A549 (cell line): ENCODE measurements at regions not wholly inside any gene's neighbourhood (a gene's known extent, or its start where the extent isn't known, plus 50 kb on each side); places are given as distances from the start of the nearest gene placed in this dataset.

Experiments
- ATAC-seq, 2 experiments: fragments of 200-7000 bp in 1 of 2; fragments of >200 bp in 1 of 2; cut with Nextera tagmentation in 1 of 2; cut with Tn5 transposase in 1 of 2; 3 replicates each; pipeline versions ENCODE4 v1.8.0 to v1.9.1; 2018 to 2020; ENCODE audit warnings: mild to moderate bottlenecking in 1 of 2, moderate library complexity in 1 of 2
- CTCF ChIA-PET: fragments of 300-600 bp; sonication (Branson Sonifier 250); formaldehyde crosslinking; extraction: SDS; loops from one replicate; lab custom pipeline; 2021; ENCODE audit warnings: antibody characterized with exemption, inconsistent platforms; lab: Yijun Ruan, JAX
- POLR2A ChIA-PET: fragments of 350-600 bp; formaldehyde crosslinking; extraction: SDS; loops from one replicate; lab custom pipeline; 2021; ENCODE audit warnings: antibody characterized with exemption, inconsistent platforms; lab: Yijun Ruan, JAX
- DNase-seq, 2 experiments: peaks; one replicate each; pipeline versions ENCODE4 v3.0.0 to v3.0.0-alpha.2; 2011 to 2016; ENCODE audit warnings: low read depth in 1 of 2, low spot score in 1 of 2
- FAIRE-seq: peaks from 2 replicates; lab custom pipeline; 2011; peaks lifted over from hg19 to GRCh38; lab: Jason Lieb, UNC
- H3K27ac ChIP-seq, 2 experiments: fragments of >200 bp; sonication (Bioruptor Twin); formaldehyde crosslinking; 3 replicates each; pipeline ENCODE4 v1.5.1; 2016 to 2017
- H3K4me1 ChIP-seq: fragments of >200 bp; sonication (Bioruptor Twin); formaldehyde crosslinking; 3 replicates; pipeline ENCODE4 v1.6.1; 2016
- H3K4me2 ChIP-seq: fragments of >200 bp; sonication (Bioruptor Twin); formaldehyde crosslinking; 3 replicates; pipeline ENCODE4 v1.6.1; 2016
- H3K4me3 ChIP-seq: fragments of >200 bp; sonication (Bioruptor Twin); formaldehyde crosslinking; 3 replicates; pipeline ENCODE4 v1.5.1; 2016
- H3K9me3 ChIP-seq: fragments of >200 bp; sonication (Bioruptor Twin); formaldehyde crosslinking; 3 replicates; pipeline ENCODE4 v1.6.1; 2016
- BHLHE40 ChIP-seq: IDR thresholded peaks from 2 replicates; pipeline ENCODE4 v1.6.1; 2012; ENCODE audit warnings: low read depth, low read length, inconsistent platforms
- CBX2 ChIP-seq: fragments of 200-600 bp; sonication (generic); IDR thresholded peaks from 2 replicates; pipeline ENCODE4 v1.6.1; 2016; ENCODE audit warnings: low read depth, mild to moderate bottlenecking, borderline replicate concordance
- CEBPB ChIP-seq, 2 experiments: fragments of >200 bp in 1 of 2; sonication (Bioruptor Twin) in 1 of 2; formaldehyde crosslinking in 1 of 2; IDR thresholded peaks; 2 replicates each; pipeline ENCODE4 v1.6.1; 2012 to 2016
- CHD2 ChIP-seq: fragments of 150-350 bp; IDR thresholded peaks from 2 replicates; pipeline ENCODE4 v1.6.1; 2014; ENCODE audit warnings: low read length; ENCODE audit not compliant: partially characterized antibody
- CHD4 ChIP-seq: fragments of 200-600 bp; sonication (generic); IDR thresholded peaks from 2 replicates; pipeline ENCODE4 v1.6.1; 2016; ENCODE audit warnings: antibody characterized with exemption, mild to moderate bottlenecking, borderline replicate concordance
- ESRRA ChIP-seq: fragments of 150-350 bp; IDR thresholded peaks from 2 replicates; pipeline ENCODE4 v1.6.1; 2014; ENCODE audit warnings: mild to moderate bottlenecking, low read length, borderline replicate concordance
- FOSL2 ChIP-seq, 2 experiments: fragments of 450-650 bp in 1 of 2; fragments of >200 bp in 1 of 2; sonication (Bioruptor Twin) in 1 of 2; formaldehyde crosslinking; IDR thresholded peaks; 2 replicates each; pipeline versions ENCODE4 v1.5.0 to v1.6.1; 2016 to 2020; ENCODE audit warnings: mild to moderate bottlenecking in 1 of 2, moderate library complexity in 1 of 2
- HEYL ChIP-seq: fragments of 250-450 bp; sonication (Bioruptor Pico); IDR thresholded peaks from 2 replicates; pipeline ENCODE4 v1.8.0; 2021; ENCODE audit warnings: mild to moderate bottlenecking, moderate library complexity
- HOXA7 ChIP-seq: fragments of 250-450 bp; sonication (Bioruptor Pico); IDR thresholded peaks from 2 replicates; pipeline ENCODE4 v1.5.0; 2020; ENCODE audit warnings: mild to moderate bottlenecking, moderate library complexity
- HOXB5 ChIP-seq: fragments of 250-450 bp; sonication (Bioruptor Pico); IDR thresholded peaks from 2 replicates; pipeline ENCODE4 v1.5.0; 2020; ENCODE audit warnings: mild to moderate bottlenecking, moderate library complexity
- JUNB ChIP-seq: fragments of >200 bp; sonication (Bioruptor Twin); formaldehyde crosslinking; IDR thresholded peaks from 2 replicates; pipeline ENCODE4 v1.6.1; 2016
- MAZ ChIP-seq: fragments of 150-350 bp; IDR thresholded peaks from 2 replicates; pipeline ENCODE4 v1.6.1; 2014; ENCODE audit warnings: antibody characterized with exemption, low read depth, low read length, borderline replicate concordance
- MYC ChIP-seq: IDR thresholded peaks from 2 replicates; pipeline ENCODE4 v1.6.1; 2012; ENCODE audit warnings: mild to moderate bottlenecking, inconsistent platforms, low read length, improper control_type of control experiment, borderline replicate concordance
- NFE2L2 ChIP-seq: fragments of 150-350 bp; conservative IDR thresholded peaks from 2 replicates; pipeline ENCODE4 v1.6.1; 2014; ENCODE audit warnings: low read length
- POLR2A ChIP-seq: IDR thresholded peaks from 2 replicates; pipeline ENCODE4 v1.6.1; 2012; ENCODE audit warnings: mild to moderate bottlenecking, low read length
- RARB ChIP-seq: fragments of 250-450 bp; sonication (Bioruptor Pico); IDR thresholded peaks from 2 replicates; pipeline ENCODE4 v1.8.0; 2021; ENCODE audit warnings: mild to moderate bottlenecking, moderate library complexity
- SMC3 ChIP-seq: fragments of >200 bp; sonication (Bioruptor Twin); formaldehyde crosslinking; IDR thresholded peaks from 3 replicates; pipeline ENCODE4 v1.6.1; 2018; ENCODE audit warnings: inconsistent platforms
- SREBF2 ChIP-seq: fragments of 450-650 bp; IDR thresholded peaks from 2 replicates; pipeline ENCODE4 v1.6.1; 2014; ENCODE audit warnings: mild to moderate bottlenecking, moderate library complexity
- TP53 ChIP-seq: fragments of 250-450 bp; sonication (Bioruptor Pico); IDR thresholded peaks from 2 replicates; pipeline ENCODE4 v1.5.0; 2021; ENCODE audit warnings: mild to moderate bottlenecking, moderate library complexity
- ZC3H11A ChIP-seq: fragments of 450-650 bp; IDR thresholded peaks from 2 replicates; pipeline ENCODE4 v1.6.1; 2014; ENCODE audit warnings: antibody characterized with exemption, mild to moderate bottlenecking
- ZNF302 ChIP-seq: fragments of 250-450 bp; sonication (Bioruptor Pico); IDR thresholded peaks from 2 replicates; pipeline ENCODE4 v1.9.0; 2021; ENCODE audit warnings: inconsistent platforms, mild to moderate bottlenecking, moderate library complexity
- WGBS: methylation state at CpG from one replicate; pipeline ENCODE4 v1.1.6; 2017; ENCODE audit errors: missing lambda C conversion rate; 5-methylcytosine and 5-hydroxymethylcytosine counted together
- TF ChIP-seq, protein P1 (sequence below): fragments of >200 bp; sonication (Bioruptor Twin); formaldehyde crosslinking; IDR thresholded peaks from 3 replicates; pipeline ENCODE4 v1.6.1; 2016
- TF ChIP-seq, protein P2 (sequence below): fragments of 200-600 bp; sonication (generic); IDR thresholded peaks from 2 replicates; pipeline ENCODE4 v1.6.1; 2016; ENCODE audit warnings: antibody characterized with exemption, mild to moderate bottlenecking, moderate library complexity
- TF ChIP-seq, protein P3 (sequence below): fragments of 150-350 bp; IDR thresholded peaks from 2 replicates; pipeline ENCODE4 v1.6.1; 2014; ENCODE audit warnings: low read depth, mild to moderate bottlenecking, low read length
- TF ChIP-seq, protein P4 (sequence below): IDR thresholded peaks from 2 replicates; pipeline ENCODE4 v1.6.1; 2012
- TF ChIP-seq, protein P5 (sequence below): fragments of >200 bp; sonication (Bioruptor Twin); formaldehyde crosslinking; IDR thresholded peaks from 3 replicates; pipeline ENCODE4 v1.5.1; 2016

DNA sequence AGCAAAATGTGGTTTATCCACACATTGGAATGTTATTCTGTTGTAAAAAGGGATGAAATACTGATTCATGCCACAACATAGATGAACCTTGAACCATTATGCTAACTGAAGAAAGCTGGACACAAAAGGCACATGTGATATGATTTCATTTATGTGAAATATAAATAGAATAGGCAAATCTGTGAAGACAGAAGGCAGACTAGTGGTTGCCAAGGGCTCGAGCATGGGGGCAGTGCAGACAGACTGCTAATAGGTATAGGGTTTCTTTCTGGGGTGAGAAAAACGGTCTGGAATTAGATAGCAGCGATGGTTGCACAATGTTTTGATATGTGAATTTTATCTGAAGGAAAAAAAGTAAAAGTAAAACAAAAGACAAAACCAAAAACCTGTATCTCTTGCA, 54.6 kb upstream of the FNDC1 start (continued):
- TF ChIP-seq, protein P1, sequence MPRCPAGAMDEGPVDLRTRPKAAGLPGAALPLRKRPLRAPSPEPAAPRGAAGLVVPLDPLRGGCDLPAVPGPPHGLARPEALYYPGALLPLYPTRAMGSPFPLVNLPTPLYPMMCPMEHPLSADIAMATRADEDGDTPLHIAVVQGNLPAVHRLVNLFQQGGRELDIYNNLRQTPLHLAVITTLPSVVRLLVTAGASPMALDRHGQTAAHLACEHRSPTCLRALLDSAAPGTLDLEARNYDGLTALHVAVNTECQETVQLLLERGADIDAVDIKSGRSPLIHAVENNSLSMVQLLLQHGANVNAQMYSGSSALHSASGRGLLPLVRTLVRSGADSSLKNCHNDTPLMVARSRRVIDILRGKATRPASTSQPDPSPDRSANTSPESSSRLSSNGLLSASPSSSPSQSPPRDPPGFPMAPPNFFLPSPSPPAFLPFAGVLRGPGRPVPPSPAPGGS = no peak

DNA sequence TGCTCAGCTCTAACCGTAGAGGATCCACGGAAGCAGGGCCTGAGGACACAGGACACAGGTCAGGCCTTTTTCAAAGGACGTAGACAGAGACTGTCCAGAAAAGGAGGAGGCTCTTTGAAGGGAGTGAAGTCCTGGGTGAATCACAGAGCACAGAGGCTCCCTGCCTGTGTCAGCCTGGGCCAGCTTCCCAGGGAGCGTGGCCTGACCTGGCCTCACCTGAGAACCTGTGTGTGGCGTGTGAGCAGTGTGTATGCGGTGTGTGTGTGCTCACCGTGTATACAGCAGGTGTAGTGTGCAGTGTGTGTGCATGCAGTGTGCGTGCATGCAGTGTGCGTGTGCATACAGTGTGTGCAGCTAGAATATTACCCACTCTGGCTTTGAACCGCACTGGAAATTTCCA, 56.0 kb upstream of the FNDC1 start:
- H3K27ac ChIP-seq = no peak overlapping the region
- H3K4me2 ChIP-seq = no peak overlapping the region
- DNase-seq = no peak
- ATAC-seq = no peak
- POLR2A ChIA-PET = no interaction called here
- 86% methylated on average over 8 of the region's 10 CpGs for WGBS
- no peak for FAIRE-seq
- CTCF ChIA-PET = interaction anchor here (0.6 to 1.2 kb wide), 4 partner anchors 9 to 105 kb away, joined by 3 to 5 read pairs (median 3); no protein-coding TSS in a partner anchor
- no peaks in the 10 kb centered on the region for H3K4me1 ChIP-seq
- H3K4me3 ChIP-seq = no peak overlapping the region
- H3K9me3 ChIP-seq = no peaks in the 10 kb centered on the region
- TF ChIP-seq, protein P2, sequence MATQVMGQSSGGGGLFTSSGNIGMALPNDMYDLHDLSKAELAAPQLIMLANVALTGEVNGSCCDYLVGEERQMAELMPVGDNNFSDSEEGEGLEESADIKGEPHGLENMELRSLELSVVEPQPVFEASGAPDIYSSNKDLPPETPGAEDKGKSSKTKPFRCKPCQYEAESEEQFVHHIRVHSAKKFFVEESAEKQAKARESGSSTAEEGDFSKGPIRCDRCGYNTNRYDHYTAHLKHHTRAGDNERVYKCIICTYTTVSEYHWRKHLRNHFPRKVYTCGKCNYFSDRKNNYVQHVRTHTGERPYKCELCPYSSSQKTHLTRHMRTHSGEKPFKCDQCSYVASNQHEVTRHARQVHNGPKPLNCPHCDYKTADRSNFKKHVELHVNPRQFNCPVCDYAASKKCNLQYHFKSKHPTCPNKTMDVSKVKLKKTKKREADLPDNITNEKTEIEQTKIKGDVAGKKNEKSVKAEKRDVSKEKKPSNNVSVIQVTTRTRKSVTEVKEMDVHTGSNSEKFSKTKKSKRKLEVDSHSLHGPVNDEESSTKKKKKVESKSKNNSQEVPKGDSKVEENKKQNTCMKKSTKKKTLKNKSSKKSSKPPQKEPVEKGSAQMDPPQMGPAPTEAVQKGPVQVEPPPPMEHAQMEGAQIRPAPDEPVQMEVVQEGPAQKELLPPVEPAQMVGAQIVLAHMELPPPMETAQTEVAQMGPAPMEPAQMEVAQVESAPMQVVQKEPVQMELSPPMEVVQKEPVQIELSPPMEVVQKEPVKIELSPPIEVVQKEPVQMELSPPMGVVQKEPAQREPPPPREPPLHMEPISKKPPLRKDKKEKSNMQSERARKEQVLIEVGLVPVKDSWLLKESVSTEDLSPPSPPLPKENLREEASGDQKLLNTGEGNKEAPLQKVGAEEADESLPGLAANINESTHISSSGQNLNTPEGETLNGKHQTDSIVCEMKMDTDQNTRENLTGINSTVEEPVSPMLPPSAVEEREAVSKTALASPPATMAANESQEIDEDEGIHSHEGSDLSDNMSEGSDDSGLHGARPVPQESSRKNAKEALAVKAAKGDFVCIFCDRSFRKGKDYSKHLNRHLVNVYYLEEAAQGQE = no peak
- TF ChIP-seq, protein P3, sequence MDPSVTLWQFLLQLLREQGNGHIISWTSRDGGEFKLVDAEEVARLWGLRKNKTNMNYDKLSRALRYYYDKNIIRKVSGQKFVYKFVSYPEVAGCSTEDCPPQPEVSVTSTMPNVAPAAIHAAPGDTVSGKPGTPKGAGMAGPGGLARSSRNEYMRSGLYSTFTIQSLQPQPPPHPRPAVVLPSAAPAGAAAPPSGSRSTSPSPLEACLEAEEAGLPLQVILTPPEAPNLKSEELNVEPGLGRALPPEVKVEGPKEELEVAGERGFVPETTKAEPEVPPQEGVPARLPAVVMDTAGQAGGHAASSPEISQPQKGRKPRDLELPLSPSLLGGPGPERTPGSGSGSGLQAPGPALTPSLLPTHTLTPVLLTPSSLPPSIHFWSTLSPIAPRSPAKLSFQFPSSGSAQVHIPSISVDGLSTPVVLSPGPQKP = no peak
- TF ChIP-seq ZNF302 (CRISPR knock-in tag) = no peak
- TF ChIP-seq TP53 = no peak
- no peak for TF ChIP-seq POLR2A
- TF ChIP-seq CBX2 = no peak

DNA sequence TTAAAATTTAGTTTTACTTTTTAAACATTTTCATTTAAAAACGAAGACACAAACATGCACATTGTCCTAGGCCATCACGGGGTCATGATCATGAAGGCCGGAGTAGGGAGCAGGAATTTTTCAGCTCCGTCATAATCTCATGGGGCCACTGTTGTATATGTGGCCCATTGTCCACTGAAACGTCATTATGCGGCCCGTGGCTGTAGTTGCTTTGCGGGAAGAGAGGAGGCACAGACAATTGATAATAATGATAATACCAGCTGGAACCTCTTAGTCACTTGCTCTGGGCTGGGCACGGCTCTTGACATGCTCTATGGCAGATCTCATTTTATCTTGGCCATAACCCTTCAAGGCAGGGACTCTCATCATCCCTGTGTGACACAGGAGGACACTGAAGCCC, 56.5 kb upstream of the FNDC1 start:
- 62% methylated on average over 9 of the region's 9 CpGs for WGBS

More for the DNA sequence above, 56.5 kb upstream of the FNDC1 start:
- H3K27ac ChIP-seq = no peak overlapping the region
- no peak overlapping the region for H3K4me3 ChIP-seq
- H3K4me2 ChIP-seq = no peak overlapping the region
- no peaks in the 10 kb centered on the region for H3K9me3 ChIP-seq
- CTCF ChIA-PET = interaction anchor here (0.8 to 1.2 kb wide), 3 partner anchors 9 to 104 kb away, joined by 3 to 5 read pairs (median 3); no protein-coding TSS in a partner anchor
- no peaks in the 10 kb centered on the region for H3K4me1 ChIP-seq
- POLR2A ChIA-PET = no interaction called here
- FAIRE-seq = no peak
- TF ChIP-seq MAZ (no peak), CHD4 (no peak), FOSL2 (IDR thresholded peaks at IDR 0.05) (no peak), FOSL2 (CRISPR knock-in tag; IDR thresholded peaks at IDR 0.05) (no peak), NFE2L2 (no peak), ESRRA (no peak), ZC3H11A (no peak), SREBF2 (no peak), CHD2 (no peak), HEYL (CRISPR knock-in tag) (no peak), HOXB5 (CRISPR knock-in tag) (no peak), HOXA7 (CRISPR knock-in tag) (no peak), BHLHE40 (no peak), SMC3 (no peak), CEBPB (IDR thresholded peaks at IDR 0.05) (no peak), RARB (CRISPR knock-in tag) (no peak), MYC (no peak), JUNB (no peak)
- TF ChIP-seq, protein P4, sequence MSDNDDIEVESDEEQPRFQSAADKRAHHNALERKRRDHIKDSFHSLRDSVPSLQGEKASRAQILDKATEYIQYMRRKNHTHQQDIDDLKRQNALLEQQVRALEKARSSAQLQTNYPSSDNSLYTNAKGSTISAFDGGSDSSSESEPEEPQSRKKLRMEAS = no peak
- TF ChIP-seq, protein P5, sequence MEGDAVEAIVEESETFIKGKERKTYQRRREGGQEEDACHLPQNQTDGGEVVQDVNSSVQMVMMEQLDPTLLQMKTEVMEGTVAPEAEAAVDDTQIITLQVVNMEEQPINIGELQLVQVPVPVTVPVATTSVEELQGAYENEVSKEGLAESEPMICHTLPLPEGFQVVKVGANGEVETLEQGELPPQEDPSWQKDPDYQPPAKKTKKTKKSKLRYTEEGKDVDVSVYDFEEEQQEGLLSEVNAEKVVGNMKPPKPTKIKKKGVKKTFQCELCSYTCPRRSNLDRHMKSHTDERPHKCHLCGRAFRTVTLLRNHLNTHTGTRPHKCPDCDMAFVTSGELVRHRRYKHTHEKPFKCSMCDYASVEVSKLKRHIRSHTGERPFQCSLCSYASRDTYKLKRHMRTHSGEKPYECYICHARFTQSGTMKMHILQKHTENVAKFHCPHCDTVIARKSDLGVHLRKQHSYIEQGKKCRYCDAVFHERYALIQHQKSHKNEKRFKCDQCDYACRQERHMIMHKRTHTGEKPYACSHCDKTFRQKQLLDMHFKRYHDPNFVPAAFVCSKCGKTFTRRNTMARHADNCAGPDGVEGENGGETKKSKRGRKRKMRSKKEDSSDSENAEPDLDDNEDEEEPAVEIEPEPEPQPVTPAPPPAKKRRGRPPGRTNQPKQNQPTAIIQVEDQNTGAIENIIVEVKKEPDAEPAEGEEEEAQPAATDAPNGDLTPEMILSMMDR = no peak
- TF ChIP-seq, protein P3 = no peak
- ATAC-seq = no peak
- DNase-seq = no peak
